Aorta (tissue), 5 donors: ENCODE measurements at regions not wholly inside any gene's neighbourhood (a gene's known extent, or its start where the extent isn't known, plus 50 kb on each side); places are given as distances from the start of the nearest gene placed in this dataset.
"Not testable (repeated sequence)": the region's sequence is repeated elsewhere in the genome, so short reads cannot be mapped to it uniquely, and the experiment has no call there.

Experiments
- ATAC-seq: fragments of 200-7000 bp; cut with Tn5 transposase; one replicate; pipeline ENCODE4 v1.9.1; 2022; ENCODE audit warnings: moderate library complexity; ENCODE audit not compliant: low FRiP score
- DNase-seq, 2 donors: peaks; one replicate each; pipeline ENCODE4 v3.0.0-alpha.2; 2020
- H3K27ac ChIP-seq, 2 donors: one replicate each; pipeline ENCODE4 v1.5.1; 2013; ENCODE audit warnings: low read length in 2 of 2, mild to moderate bottlenecking in 2 of 2, moderate library complexity in 2 of 2, control low read depth in 1 of 2, inconsistent platforms in 1 of 2, low read depth in 1 of 2
- H3K27me3 ChIP-seq, 2 donors: one replicate each; pipeline ENCODE4 v1.6.1; 2013; ENCODE audit warnings: control low read depth in 1 of 2, low read length in 1 of 2, mild to moderate bottlenecking in 1 of 2, moderate library complexity in 1 of 2; ENCODE audit not compliant: insufficient read depth in 2 of 2, control insufficient read depth in 1 of 2
- H3K36me3 ChIP-seq, 2 donors: one replicate each; pipeline ENCODE4 v1.6.1; 2013; ENCODE audit warnings: control low read depth in 1 of 2, low read length in 1 of 2, mild to moderate bottlenecking in 1 of 2; ENCODE audit not compliant: insufficient read depth in 2 of 2, control insufficient read depth in 1 of 2
- H3K4me1 ChIP-seq, 2 donors: one replicate each; pipeline ENCODE4 v1.6.1; 2013; ENCODE audit warnings: low read length in 2 of 2, control low read depth in 1 of 2, mild to moderate bottlenecking in 1 of 2, moderate library complexity in 1 of 2; ENCODE audit not compliant: insufficient read depth in 2 of 2, control insufficient read depth in 1 of 2
- H3K4me3 ChIP-seq, 2 donors: one replicate each; pipeline ENCODE4 v1.5.1; 2013; ENCODE audit warnings: low read length in 2 of 2, control low read depth in 1 of 2, mild to moderate bottlenecking in 1 of 2
- H3K9me3 ChIP-seq: one replicate; pipeline ENCODE4 v1.6.1; 2013; ENCODE audit warnings: mild to moderate bottlenecking, low read length; ENCODE audit not compliant: control insufficient read depth
- WGBS, 2 donors: extraction: QIAGEN DNeasy Blood & Tissue Kit; methylation state at CpG; one replicate each; pipeline ENCODE4 v1.1.7; 2013; 5-methylcytosine and 5-hydroxymethylcytosine counted together
- intact Hi-C, 2 donors: fragments of 100-400 bp; cut with DNase I; formaldehyde crosslinking; loops; one replicate each; pipeline versions ENCODE4 v1.14.2 to v1.15.0; 2022
- donor health status: healthy with polysubstance abuse.
- donor health status: Bipolar disorder and iron deficiency.
- donor health status: DM: no; HTN: no; CAD: no.
- donor health status: DM: no; HTN: no; CAD: no.
- donor health status: DM: yes; HTN: yes; CAD: no.

- Histone ChIP-seq H3K27ac (no peak overlapping the region), H3K36me3 (no peaks in the 10 kb centered on the region), H3K9me3 (peaks cover 2% of the 10 kb centered on the region), H3K4me3 (no peak overlapping the region), H3K4me1 (no peaks in the 10 kb centered on the region), H3K27me3 (no peaks in the 10 kb centered on the region)
- 63 to 82% methylated on average over 4 of the region's 4 CpGs for WGBS, 2 donors
- DNase-seq, result no peak
- intact Hi-C loops, result no loop called here
- ATAC-seq, result no peak
These were observed 726.1 kb upstream of the POU3F4 start for GRCh38 chrX:82782014-82782413.

GRCh38 chrX:82812902-82813301 is 695.2 kb upstream of the POU3F4 start:
- H3K36me3 ChIP-seq, H3K27me3 ChIP-seq, ATAC-seq, H3K4me1 ChIP-seq, H3K4me3 ChIP-seq, H3K27ac ChIP-seq, DNase-seq, H3K9me3 ChIP-seq, intact Hi-C loops: not testable (repeated sequence)
- WGBS, 2 donors, result 89 to 94% methylated on average over 5 of the region's 5 CpGs

GRCh38 chrX:82813671-82814078 is 694.4 kb upstream of the POU3F4 start:
- ATAC-seq (no peak), DNase-seq (no peak)
- intact Hi-C loops, result no loop called here

GRCh38 chrX:82816001-82816400 is 692.1 kb upstream of the POU3F4 start:
- Histone ChIP-seq H3K36me3 (no peaks in the 10 kb centered on the region), H3K4me1 (no peaks in the 10 kb centered on the region), H3K27ac (no peak overlapping the region), H3K27me3 (no peaks in the 10 kb centered on the region), H3K9me3 (no peaks in the 10 kb centered on the region), H3K4me3 (no peak overlapping the region)
- intact Hi-C loops, result no loop called here
- no peak for ATAC-seq
- no peak for DNase-seq
- WGBS, 2 donors, result 59 to 69% methylated on average over 3 of the region's 3 CpGs

More at GRCh38 chrX:82813671-82814078, 694.4 kb upstream of the POU3F4 start:
- WGBS, 2 donors, result 6 to 10% methylated on average over 1 of the region's 1 CpG
- Histone ChIP-seq H3K27ac (no peak overlapping the region), H3K27me3 (no peaks in the 10 kb centered on the region), H3K4me3 (no peak overlapping the region), H3K9me3 (no peaks in the 10 kb centered on the region), H3K36me3 (no peaks in the 10 kb centered on the region), H3K4me1 (no peaks in the 10 kb centered on the region)

GRCh38 chrX:82816562-82816961 is 691.5 kb upstream of the POU3F4 start:
- WGBS, 2 donors, result 56 to 73% methylated on average over 2 of the region's 2 CpGs
- no peak for DNase-seq
- Histone ChIP-seq H3K4me1 (no peaks in the 10 kb centered on the region), H3K27me3 (no peaks in the 10 kb centered on the region), H3K36me3 (no peaks in the 10 kb centered on the region), H3K4me3 (no peak overlapping the region), H3K27ac (no peak overlapping the region), H3K9me3 (no peaks in the 10 kb centered on the region)
- no peak for ATAC-seq
- intact Hi-C loops, result no loop called here

DNA sequence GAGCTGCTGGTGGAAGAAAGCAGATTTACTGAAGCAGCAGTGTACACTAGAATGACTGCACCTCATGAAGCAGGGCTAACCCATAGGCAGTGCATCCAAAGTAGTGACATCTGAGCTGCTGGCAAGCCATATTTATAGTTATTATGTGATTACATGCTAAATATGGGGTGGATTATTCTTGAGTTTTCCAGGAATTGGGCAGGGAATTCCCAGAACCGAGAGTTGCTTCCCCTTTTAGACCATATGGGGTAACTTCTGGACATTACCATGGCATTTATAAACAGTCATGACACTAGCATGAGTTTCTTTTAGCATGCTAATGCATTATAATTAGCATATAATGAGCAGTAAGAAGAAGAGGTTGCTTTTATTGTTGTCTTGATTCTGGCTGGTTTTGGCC is 665.8 kb upstream of the POU3F4 start:
- no peaks in the 10 kb centered on the region for H3K9me3 ChIP-seq
- DNase-seq, result no peak
- H3K27ac ChIP-seq, result no peak overlapping the region
- H3K27me3 ChIP-seq, result no peaks in the 10 kb centered on the region
- no peak overlapping the region for H3K4me3 ChIP-seq
- no peaks in the 10 kb centered on the region for H3K4me1 ChIP-seq
- 20 to 24% methylated on average over 1 of the region's 1 CpG for WGBS, 2 donors
- intact Hi-C loops, result no loop called here
- ATAC-seq, result no peak
- no peaks in the 10 kb centered on the region for H3K36me3 ChIP-seq

DNA sequence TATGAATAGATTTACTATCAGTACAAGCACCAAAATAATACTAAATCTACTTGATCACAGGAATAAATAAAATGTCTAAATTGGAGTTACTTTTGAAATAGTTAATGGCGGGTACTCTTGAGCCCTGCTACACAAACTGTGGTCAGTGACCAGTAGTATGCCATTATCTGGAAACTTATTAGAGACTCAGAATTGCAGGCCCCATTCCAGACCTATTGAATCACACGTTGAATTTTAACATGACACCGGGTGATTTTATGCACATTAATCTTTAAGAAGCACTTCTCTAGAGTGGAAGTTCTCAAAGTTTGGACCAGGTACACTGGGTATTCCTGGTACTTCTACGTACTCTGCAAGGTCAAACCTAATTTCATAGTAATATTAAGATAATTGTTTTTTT is 660.0 kb upstream of the POU3F4 start:
- Histone ChIP-seq H3K36me3 (no peaks in the 10 kb centered on the region), H3K27me3 (no peaks in the 10 kb centered on the region), H3K9me3 (no peaks in the 10 kb centered on the region), H3K27ac (no peak overlapping the region), H3K4me1 (no peaks in the 10 kb centered on the region), H3K4me3 (no peak overlapping the region)
- intact Hi-C loops, result no loop called here
- WGBS, 2 donors, result 74 to 83% methylated on average over 4 of the region's 4 CpGs
- ATAC-seq, result no peak
- DNase-seq, result no peak
